GM18517 (cell line): ENCODE measurements at regions not wholly inside any gene's neighbourhood (a gene's known extent, or its start where the extent isn't known, plus 50 kb on each side); places are given as distances from the start of the nearest gene placed in this dataset.

Source experiments
- ATAC-seq: cut with Tn5 transposase; IDR thresholded peaks from one replicate; pipeline ENCODE4 v1.9.1; 2021; ENCODE audit warnings: mild to moderate bottlenecking, moderate library complexity; ENCODE audit not compliant: unreplicated experiment

DNA sequence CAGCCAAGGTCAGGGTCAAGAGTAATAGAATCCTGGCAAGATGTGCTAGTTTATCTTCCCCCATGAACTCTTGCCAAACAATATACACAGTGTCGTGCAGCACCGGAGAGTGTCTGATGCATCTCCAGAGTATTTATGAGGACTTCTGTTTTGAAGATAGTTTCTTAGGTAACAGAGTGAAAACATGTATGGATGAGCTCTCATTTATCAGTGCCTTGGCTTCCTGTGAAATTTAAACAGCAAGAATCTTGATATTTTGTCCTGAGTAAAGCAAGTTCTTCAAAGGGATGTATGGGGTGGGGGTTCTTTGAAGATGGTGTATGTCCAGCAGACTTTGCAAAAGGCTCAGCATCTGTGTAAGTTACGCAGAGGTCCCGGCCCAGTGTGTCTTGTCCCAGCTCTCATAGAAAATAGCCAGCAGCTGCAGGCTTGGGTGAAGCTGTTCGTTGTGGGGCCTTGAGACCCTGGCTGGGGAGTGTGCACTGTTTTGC is 361.0 kb upstream of the NT5C1B start:
- ATAC-seq: no peak

- no peak for ATAC-seq
These were observed 360.5 kb upstream of the NT5C1B start for GRCh38 chr2:18949871-18950270.

- peak; percentile 96 for ATAC-seq
These were observed 350.8 kb upstream of the NT5C1B start for GRCh38 chr2:18940184-18940583.

DNA sequence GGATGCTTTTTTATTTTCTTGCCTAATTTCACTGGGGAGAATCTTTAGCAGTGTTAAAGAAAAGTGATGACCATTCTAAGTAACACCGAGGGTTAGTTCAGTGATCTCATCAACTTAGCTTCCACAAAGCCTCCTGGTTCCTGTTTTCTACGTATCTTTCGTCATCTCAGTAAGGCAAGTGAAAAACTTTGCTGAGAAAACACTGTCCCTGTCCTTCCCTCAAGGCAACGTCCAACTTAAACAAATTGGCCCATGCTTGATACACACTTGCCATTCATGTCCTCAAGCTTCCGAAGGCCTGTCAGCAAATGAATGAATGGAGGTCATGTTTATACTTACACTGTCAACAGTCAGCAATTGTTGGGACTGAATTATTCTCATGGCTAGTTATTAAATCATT is 350.4 kb upstream of the NT5C1B start:
- peak; percentile 14 for ATAC-seq

DNA sequence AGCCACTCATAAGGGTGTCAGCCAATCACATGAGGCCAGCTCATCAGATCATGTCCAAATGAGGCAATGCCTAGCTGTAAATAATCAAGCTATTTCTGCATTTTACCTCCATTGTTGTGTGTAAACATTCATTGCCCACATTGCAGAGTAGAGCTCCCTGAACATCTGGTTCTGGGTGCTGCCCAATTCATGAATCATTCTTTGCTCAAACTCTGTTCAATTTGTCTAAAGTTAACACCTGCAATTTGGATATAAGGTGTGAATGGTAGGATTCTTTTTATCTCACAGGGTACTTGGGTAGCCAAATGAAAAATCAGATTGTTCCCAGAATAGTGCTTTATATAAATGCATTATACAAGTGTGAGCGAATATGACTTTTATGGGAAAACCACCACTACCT is 345.5 kb upstream of the NT5C1B start:
- ATAC-seq: no peak

- no peak for ATAC-seq
These were observed 343.5 kb upstream of the NT5C1B start for GRCh38 chr2:18932853-18933252.

DNA sequence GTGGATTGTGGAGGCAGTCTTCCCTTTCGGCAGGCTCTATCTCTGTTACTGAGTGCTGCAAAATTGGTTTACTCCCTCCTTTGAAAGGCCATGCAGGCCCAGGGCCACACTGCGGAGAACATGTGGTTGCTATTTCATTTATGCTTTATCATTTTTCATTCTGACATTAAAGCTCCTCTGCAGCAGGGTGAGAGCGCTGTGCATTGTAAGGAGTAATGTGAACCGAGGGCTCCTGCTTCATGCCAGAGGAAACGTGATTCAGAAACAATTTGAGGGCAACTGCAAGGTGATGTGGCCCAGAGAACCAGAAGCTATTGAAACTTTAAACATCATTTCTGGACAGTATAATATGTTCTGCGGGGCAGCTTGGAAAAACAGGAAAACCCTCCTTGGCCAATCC is 341.6 kb upstream of the NT5C1B start:
- no peak for ATAC-seq

DNA sequence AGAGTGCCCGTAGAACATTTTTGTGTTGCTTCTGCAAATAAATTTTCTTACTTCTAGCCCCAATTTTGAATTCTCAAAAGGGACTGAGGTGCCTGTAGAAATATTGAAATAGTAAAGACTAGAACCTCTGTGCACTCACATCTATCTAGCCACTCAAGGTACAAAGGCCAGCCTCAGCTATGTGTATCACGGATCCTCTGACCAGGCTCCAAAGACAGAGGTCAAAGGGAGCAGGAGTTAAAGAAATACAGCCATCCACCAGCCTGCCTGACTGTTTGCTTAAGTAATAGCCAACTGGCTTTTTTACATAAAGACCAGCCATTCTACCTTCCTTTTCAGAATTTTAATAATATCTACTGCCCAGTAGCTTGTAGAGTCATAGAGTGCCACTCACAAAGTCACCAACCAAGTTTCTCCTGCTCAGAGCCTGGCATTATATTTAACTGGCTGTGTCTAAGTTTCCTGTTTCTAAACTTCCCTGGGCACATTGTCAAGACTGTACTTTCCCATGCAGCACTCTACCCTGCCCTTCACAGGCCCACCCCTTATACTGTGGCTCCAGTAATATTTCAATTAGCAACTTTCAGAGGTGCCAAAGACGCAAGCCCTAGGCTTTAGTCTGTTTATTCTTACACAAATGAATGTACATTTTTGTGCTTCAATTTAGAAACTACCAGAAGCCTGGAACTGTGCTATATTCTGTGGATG is 338.3 kb upstream of the NT5C1B start:
- ATAC-seq: no peak

- no peak for ATAC-seq
These were observed 337.5 kb upstream of the NT5C1B start for GRCh38 chr2:18926631-18927524.

- ATAC-seq: no peak
These were observed 335.9 kb upstream of the NT5C1B start for GRCh38 chr2:18925296-18925695.

GRCh38 chr2:18924886-18925285 is 335.5 kb upstream of the NT5C1B start:
- no peak for ATAC-seq

GRCh38 chr2:18924386-18924785 is 335.0 kb upstream of the NT5C1B start:
- ATAC-seq: no peak

DNA sequence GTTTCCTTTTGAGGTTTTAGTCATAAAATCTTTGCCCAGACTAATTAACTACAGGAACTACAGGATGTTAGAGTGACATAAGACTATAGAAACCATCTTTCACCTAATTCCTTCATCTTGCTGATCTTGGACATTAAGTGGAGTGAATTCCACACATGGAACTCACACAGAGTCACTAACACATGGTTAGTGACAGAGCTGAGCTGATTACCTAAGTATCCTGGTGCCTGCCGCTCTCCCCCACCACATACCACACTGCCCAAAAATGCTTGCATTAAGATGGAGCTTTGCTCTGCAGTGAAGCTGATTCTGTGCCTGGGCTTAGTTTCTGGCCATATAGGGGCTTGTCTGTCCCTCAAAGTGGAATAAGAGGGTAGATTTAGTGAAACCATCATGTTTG is 332.9 kb upstream of the NT5C1B start:
- no peak for ATAC-seq

DNA sequence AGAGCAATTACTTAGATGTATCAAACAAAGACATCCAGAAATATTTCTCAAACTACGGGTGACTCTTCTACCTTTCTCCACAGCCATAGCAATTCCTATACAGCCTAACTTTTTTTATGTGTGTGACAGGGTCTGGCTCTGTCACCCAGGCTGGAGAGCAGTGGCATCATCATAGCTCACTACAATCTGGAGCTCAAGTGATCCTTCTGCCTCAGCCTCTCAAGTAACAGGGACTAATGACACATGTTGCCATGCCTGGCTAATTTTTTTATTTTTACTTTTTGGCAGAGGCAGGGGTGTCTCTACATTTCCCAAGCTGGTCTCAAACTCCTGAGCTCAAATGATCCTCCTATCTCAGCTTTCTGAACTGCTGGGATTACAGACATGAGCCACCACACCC is 328.9 kb upstream of the NT5C1B start:
- ATAC-seq: no peak

DNA sequence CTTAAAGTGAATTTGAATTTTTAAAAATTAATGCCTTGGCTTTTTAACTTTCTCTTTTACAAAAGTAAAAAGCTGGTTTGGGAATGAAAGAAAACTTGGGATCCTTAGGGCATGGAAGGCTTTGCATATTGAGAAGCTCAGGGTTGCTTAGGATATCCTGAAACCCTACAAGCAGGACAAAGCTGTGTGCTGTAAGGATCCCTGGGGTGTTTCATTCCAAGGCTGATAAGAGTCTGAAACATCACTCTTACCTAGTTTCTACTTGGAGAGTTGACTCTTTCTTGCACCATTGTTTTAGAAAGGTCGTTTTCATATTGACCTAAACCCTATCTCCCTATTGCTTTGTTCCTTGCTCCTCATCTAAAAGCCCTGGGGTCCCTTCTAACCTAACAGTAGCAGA is 325.9 kb upstream of the NT5C1B start:
- ATAC-seq: no peak

GRCh38 chr2:18913512-18913911 is 324.1 kb upstream of the NT5C1B start:
- no peak for ATAC-seq

DNA sequence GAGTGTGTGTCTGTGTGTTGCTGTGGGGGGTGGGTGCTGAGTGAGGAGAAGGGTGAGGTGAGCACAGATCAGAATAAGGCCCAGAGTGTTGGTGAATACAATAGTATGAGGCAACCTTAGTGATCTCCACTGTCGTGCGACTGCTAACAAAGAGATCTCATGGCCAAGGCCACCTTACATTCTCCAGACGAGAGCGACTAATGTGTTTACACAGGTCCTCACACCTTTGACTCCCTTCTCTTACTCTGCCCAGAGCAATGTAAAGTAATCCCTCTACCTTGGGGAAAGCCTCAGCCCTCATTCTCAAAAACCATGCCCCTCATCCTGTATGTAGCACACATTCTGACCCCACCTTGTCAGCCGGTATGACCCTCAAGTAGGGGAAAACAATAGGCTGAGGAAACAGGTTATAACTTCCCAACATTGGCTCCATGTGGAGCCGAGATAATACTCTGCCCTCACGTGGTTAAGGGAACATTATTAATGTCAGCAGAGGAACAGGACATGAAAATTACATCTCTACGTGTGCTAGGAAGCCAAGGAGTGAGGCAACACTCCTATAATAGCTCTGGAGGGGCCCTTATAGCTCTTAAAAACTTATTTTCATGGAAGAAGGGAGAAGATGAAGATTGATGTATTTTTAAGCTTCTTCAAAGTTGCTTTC is 323.0 kb upstream of the NT5C1B start:
- ATAC-seq: no peak

DNA sequence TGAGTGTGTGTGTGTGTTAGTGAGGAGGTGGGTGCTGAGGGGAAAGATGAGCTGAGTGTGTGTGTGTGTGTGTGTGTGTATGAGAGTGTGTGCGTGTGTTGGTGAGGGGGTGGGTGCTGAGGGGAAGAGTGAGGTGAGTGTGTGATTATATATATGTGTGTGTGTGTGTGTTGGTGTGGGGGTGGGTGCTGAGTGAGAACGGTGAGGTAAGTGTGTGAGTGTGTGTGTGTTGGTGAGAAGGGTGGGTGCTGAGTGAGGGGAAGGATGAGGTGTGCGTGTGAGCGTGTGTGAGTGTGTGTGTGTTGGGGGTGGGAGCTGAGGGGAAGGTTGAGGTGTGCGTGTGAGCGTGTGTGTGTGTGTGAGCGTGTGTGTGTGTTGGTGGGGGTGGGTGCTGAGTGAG is 322.0 kb upstream of the NT5C1B start:
- ATAC-seq: no peak

- ATAC-seq: no peak
These were observed 321.5 kb upstream of the NT5C1B start for GRCh38 chr2:18910843-18911242.

GRCh38 chr2:18907937-18908336 is 318.6 kb upstream of the NT5C1B start:
- ATAC-seq: no peak

GRCh38 chr2:18907508-18907907 is 318.1 kb upstream of the NT5C1B start:
- no peak for ATAC-seq

GRCh38 chr2:18903750-18904149 is 314.4 kb upstream of the NT5C1B start:
- peak; percentile 94 for ATAC-seq
